Activated naive CD4-positive, alpha-beta T cell treated with anti-CD3 and anti-CD28 coated beads for 36 hours (primary cell): ENCODE measurements at regions not wholly inside any gene's neighbourhood (a gene's known extent, or its start where the extent isn't known, plus 50 kb on each side); places are given as distances from the start of the nearest gene placed in this dataset.
"Not testable (repeated sequence)": the region's sequence is repeated elsewhere in the genome, so short reads cannot be mapped to it uniquely, and the experiment has no call there.

Source experiments
- CTCF ChIA-PET: fragments of 350-600 bp; sonication (Branson Sonifier 250); formaldehyde crosslinking; loops from one replicate; lab custom pipeline; 2021; ENCODE audit warnings: antibody characterized with exemption; lab: Charles Lee
- DNase-seq: peaks from one replicate; pipeline ENCODE4 v3.0.0-alpha.2; 2020
- H3K27ac Mint-ChIP-seq: one replicate; pipeline ENCODE4 v1.8.0; 2021; ENCODE audit warnings: mild to moderate bottlenecking, mixed read lengths
- H3K27me3 Mint-ChIP-seq: one replicate; pipeline ENCODE4 v1.8.0; 2021; ENCODE audit warnings: low read depth, mixed read lengths
- H3K36me3 Mint-ChIP-seq: one replicate; pipeline ENCODE4 v1.8.0; 2021; ENCODE audit warnings: low read depth, mixed read lengths
- H3K4me1 Mint-ChIP-seq: one replicate; pipeline ENCODE4 v1.8.0; 2021; ENCODE audit warnings: low read depth, mixed read lengths
- H3K4me3 Mint-ChIP-seq: one replicate; pipeline ENCODE4 v1.8.0; 2021; ENCODE audit warnings: mild to moderate bottlenecking, moderate library complexity, mixed read lengths
- H3K9me3 Mint-ChIP-seq: one replicate; pipeline ENCODE4 v1.8.0; 2021; ENCODE audit warnings: mixed read lengths
- intact Hi-C: fragments of 100-400 bp; cut with micrococcal nuclease; formaldehyde crosslinking; loops from one replicate; pipeline ENCODE4 v1.15.1; 2023

- H3K9me3 Mint-ChIP-seq, result no peaks in the 10 kb centered on the region
- DNase-seq, result no peak
- H3K4me3 Mint-ChIP-seq, result no peak overlapping the region
- CTCF ChIA-PET, result no interaction called here
- peaks cover 46% of the 10 kb centered on the region for H3K4me1 Mint-ChIP-seq
- H3K27ac Mint-ChIP-seq, result peak overlapping the region; percentile 70
- H3K36me3 Mint-ChIP-seq, result peaks cover 4% of the 10 kb centered on the region
- intact Hi-C loops, result loop anchor here (1.0 kb wide), 1 partner anchor 8 kb away; no protein-coding TSS in a partner anchor
- no peaks in the 10 kb centered on the region for H3K27me3 Mint-ChIP-seq
Observed at GRCh38 chr7:131076711-131077181, 250.9 kb upstream of the MKLN1 start.

GRCh38 chr7:131077735-131078134, 249.9 kb upstream of the MKLN1 start:
- H3K27ac Mint-ChIP-seq, result no peak overlapping the region
- peaks cover 4% of the 10 kb centered on the region for H3K36me3 Mint-ChIP-seq
- no peaks in the 10 kb centered on the region for H3K27me3 Mint-ChIP-seq
- H3K4me1 Mint-ChIP-seq, result peaks cover 47% of the 10 kb centered on the region
- DNase-seq, result no peak
- intact Hi-C loops, result no loop called here
- no peaks in the 10 kb centered on the region for H3K9me3 Mint-ChIP-seq
- CTCF ChIA-PET, result no interaction called here
- no peak overlapping the region for H3K4me3 Mint-ChIP-seq

GRCh38 chr7:131080754-131081153, 246.9 kb upstream of the MKLN1 start:
- DNase-seq, result no peak
- intact Hi-C loops, result no loop called here
- H3K27ac Mint-ChIP-seq, result no peak overlapping the region
- peaks cover 42% of the 10 kb centered on the region for H3K4me1 Mint-ChIP-seq
- H3K9me3 Mint-ChIP-seq, result peaks cover 3% of the 10 kb centered on the region
- H3K27me3 Mint-ChIP-seq, result no peaks in the 10 kb centered on the region
- no peak overlapping the region for H3K4me3 Mint-ChIP-seq
- CTCF ChIA-PET, result no interaction called here
- H3K36me3 Mint-ChIP-seq, result peaks cover 15% of the 10 kb centered on the region

- no peak for DNase-seq
- Mint-ChIP-seq H3K36me3 (peaks cover 15% of the 10 kb centered on the region), H3K4me1 (peaks cover 36% of the 10 kb centered on the region), H3K9me3 (peaks cover 3% of the 10 kb centered on the region), H3K4me3 (no peak overlapping the region), H3K27ac (no peak overlapping the region), H3K27me3 (no peaks in the 10 kb centered on the region)
- intact Hi-C loops, result no loop called here
- CTCF ChIA-PET, result no interaction called here
Observed at GRCh38 chr7:131081308-131081707, 246.4 kb upstream of the MKLN1 start.

- H3K36me3 Mint-ChIP-seq, result peaks cover 21% of the 10 kb centered on the region
- no peaks in the 10 kb centered on the region for H3K27me3 Mint-ChIP-seq
- CTCF ChIA-PET, result no interaction called here
- H3K9me3 Mint-ChIP-seq, result peaks cover 3% of the 10 kb centered on the region
- H3K4me1 Mint-ChIP-seq, result peaks cover 43% of the 10 kb centered on the region
- no peak for DNase-seq
- H3K4me3 Mint-ChIP-seq, result no peak overlapping the region
- intact Hi-C loops, result loop anchor here (1.0 kb wide), 1 partner anchor 7 kb away; no protein-coding TSS in a partner anchor
- peak overlapping the region; percentile 24 for H3K27ac Mint-ChIP-seq
Observed at GRCh38 chr7:131083781-131084180, 243.9 kb upstream of the MKLN1 start.

GRCh38 chr7:131084336-131084735, 243.3 kb upstream of the MKLN1 start:
- peaks cover 46% of the 10 kb centered on the region for H3K4me1 Mint-ChIP-seq
- H3K9me3 Mint-ChIP-seq, H3K27ac Mint-ChIP-seq, H3K27me3 Mint-ChIP-seq, CTCF ChIA-PET, DNase-seq, H3K4me3 Mint-ChIP-seq: not testable (repeated sequence)
- intact Hi-C loops, result loop anchor here (1.0 kb wide), 1 partner anchor 8 kb away; no protein-coding TSS in a partner anchor
- peaks cover 22% of the 10 kb centered on the region for H3K36me3 Mint-ChIP-seq

GRCh38 chr7:131087756-131088658, 239.7 kb upstream of the MKLN1 start:
- Mint-ChIP-seq H3K4me1 (peaks cover 67% of the 10 kb centered on the region), H3K9me3 (peaks cover 3% of the 10 kb centered on the region), H3K27ac (no peak overlapping the region), H3K4me3 (no peak overlapping the region), H3K27me3 (no peaks in the 10 kb centered on the region), H3K36me3 (peaks cover 33% of the 10 kb centered on the region)
- intact Hi-C loops, result loop anchor here (1.0 kb wide), 1 partner anchor 10 kb away; no protein-coding TSS in a partner anchor
- CTCF ChIA-PET, result interaction anchor here (0.6 to 1.2 kb wide), 2 partner anchors 15 to 257 kb away, joined by 3 to 4 read pairs; no protein-coding TSS in a partner anchor
- no peak for DNase-seq

- CTCF ChIA-PET, result interaction anchor here (0.6 to 1.8 kb wide), 3 partner anchors 9 to 93 kb away, joined by 3 to 13 read pairs (median 9); no protein-coding TSS in a partner anchor
- no peaks in the 10 kb centered on the region for H3K27me3 Mint-ChIP-seq
- no peak overlapping the region for H3K4me3 Mint-ChIP-seq
- H3K36me3 Mint-ChIP-seq, result peaks cover 26% of the 10 kb centered on the region
- H3K27ac Mint-ChIP-seq, result no peak overlapping the region
- DNase-seq, result no peak
- peaks cover 62% of the 10 kb centered on the region for H3K4me1 Mint-ChIP-seq
- intact Hi-C loops, result no loop called here
- H3K9me3 Mint-ChIP-seq, result peaks cover 2% of the 10 kb centered on the region
Observed at GRCh38 chr7:131090188-131090587, 237.5 kb upstream of the MKLN1 start.

- peaks cover 21% of the 10 kb centered on the region for H3K36me3 Mint-ChIP-seq
- intact Hi-C loops, result no loop called here
- H3K27ac Mint-ChIP-seq, result peak overlapping the region; percentile 62
- H3K9me3 Mint-ChIP-seq, result no peaks in the 10 kb centered on the region
- H3K4me3 Mint-ChIP-seq, result no peak overlapping the region
- CTCF ChIA-PET, result no interaction called here
- H3K27me3 Mint-ChIP-seq, result no peaks in the 10 kb centered on the region
- no peak for DNase-seq
- peaks cover 63% of the 10 kb centered on the region for H3K4me1 Mint-ChIP-seq
Observed at GRCh38 chr7:131090886-131091692, 236.6 kb upstream of the MKLN1 start.

GRCh38 chr7:131094685-131095084, 233.0 kb upstream of the MKLN1 start:
- intact Hi-C loops, result no loop called here
- DNase-seq, result no peak
- Mint-ChIP-seq H3K27ac (no peak overlapping the region), H3K36me3 (peaks cover 12% of the 10 kb centered on the region), H3K27me3 (no peaks in the 10 kb centered on the region), H3K9me3 (no peaks in the 10 kb centered on the region), H3K4me3 (no peak overlapping the region), H3K4me1 (peaks cover 75% of the 10 kb centered on the region)
- CTCF ChIA-PET, result interaction anchor here (0.6 kb wide), 1 partner anchor 19 kb away, joined by 3 read pairs; no protein-coding TSS in a partner anchor

- Mint-ChIP-seq H3K9me3 (no peaks in the 10 kb centered on the region), H3K4me1 (peaks cover 75% of the 10 kb centered on the region), H3K4me3 (no peak overlapping the region), H3K27me3 (no peaks in the 10 kb centered on the region), H3K27ac (no peak overlapping the region), H3K36me3 (peaks cover 12% of the 10 kb centered on the region)
- no peak for DNase-seq
- intact Hi-C loops, result no loop called here
- CTCF ChIA-PET, result interaction anchor here (0.6 kb wide), 1 partner anchor 20 kb away, joined by 3 read pairs; no protein-coding TSS in a partner anchor
Observed at GRCh38 chr7:131095346-131095745, 232.3 kb upstream of the MKLN1 start.
